ENCODE measurements at regions not wholly inside any gene's neighbourhood (a gene's known extent, or its start where the extent isn't known, plus 50 kb on each side); places are given as distances from the start of the nearest gene placed in this dataset.

DNA sequence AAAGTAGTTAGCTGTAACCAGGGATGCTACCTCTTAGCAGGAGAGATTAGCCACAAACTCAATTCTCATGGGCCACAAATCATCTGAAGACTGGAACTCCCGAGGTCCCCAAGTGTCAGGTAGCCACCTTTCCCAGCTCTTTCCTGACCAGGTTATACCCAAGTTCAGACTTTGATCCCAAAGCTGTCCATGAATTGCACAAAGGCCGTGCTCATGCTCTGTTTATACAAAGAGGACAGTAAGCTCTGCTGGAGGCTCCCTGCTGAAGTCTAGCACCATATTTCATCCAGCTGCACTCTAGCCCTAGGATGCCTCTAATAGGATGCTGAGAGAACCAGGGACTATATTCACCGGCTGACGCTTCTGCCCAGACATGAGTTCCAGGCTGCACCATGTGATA, 271.0 kb upstream of the ADAMTSL1 start:
- DNase-seq (ENCODE audit: insufficient read length, low spot score) (no peak), FAIRE-seq (no peak)
- TF ChIP-seq SPI1 (IDR thresholded peaks at IDR 0.05; ENCODE audit: low read depth, low read length), result no peak
- TF ChIP-seq PAX5 (IDR thresholded peaks at IDR 0.05; ENCODE audit: insufficient read depth, low read length, severe bottlenecking), result no peak
- TF ChIP-seq POLR2AphosphoS5 (IDR thresholded peaks at IDR 0.05; ENCODE audit: low read depth, low read length), result no peak
- TF ChIP-seq POU2F2 (IDR thresholded peaks at IDR 0.05; ENCODE audit: low read depth, low read length), result no peak
- no peak for TF ChIP-seq TAF1 (IDR thresholded peaks at IDR 0.05; ENCODE audit: low read depth, low read length)
- no peak for TF ChIP-seq POLR2A (IDR thresholded peaks at IDR 0.05; ENCODE audit: low read depth, low read length)

DNA sequence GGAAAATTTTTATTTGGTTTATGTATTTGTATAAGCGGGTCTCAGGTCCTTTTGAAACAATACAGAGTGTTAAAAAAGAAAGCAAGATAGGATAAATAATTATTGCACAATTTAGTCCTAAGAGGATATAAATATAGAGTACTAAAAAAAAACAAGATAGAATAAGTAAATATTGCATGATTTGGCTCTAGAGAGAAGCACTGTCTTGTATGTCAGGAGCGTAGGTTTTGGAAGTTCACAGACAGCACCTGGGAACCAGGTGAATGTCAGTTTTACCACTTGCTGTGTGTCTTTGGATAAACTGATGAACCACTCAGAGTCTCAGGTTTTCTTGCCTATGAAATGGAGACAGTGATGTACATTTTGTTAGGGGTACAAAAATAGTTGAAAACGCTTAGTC, 266.2 kb upstream of the ADAMTSL1 start:
- no peak for TF ChIP-seq PAX5 (IDR thresholded peaks at IDR 0.05; ENCODE audit: insufficient read depth, low read length, severe bottlenecking)
- no peak for TF ChIP-seq POLR2AphosphoS5 (IDR thresholded peaks at IDR 0.05; ENCODE audit: low read depth, low read length)
- DNase-seq (ENCODE audit: insufficient read length, low spot score), result no peak
- FAIRE-seq, result no peak

DNA sequence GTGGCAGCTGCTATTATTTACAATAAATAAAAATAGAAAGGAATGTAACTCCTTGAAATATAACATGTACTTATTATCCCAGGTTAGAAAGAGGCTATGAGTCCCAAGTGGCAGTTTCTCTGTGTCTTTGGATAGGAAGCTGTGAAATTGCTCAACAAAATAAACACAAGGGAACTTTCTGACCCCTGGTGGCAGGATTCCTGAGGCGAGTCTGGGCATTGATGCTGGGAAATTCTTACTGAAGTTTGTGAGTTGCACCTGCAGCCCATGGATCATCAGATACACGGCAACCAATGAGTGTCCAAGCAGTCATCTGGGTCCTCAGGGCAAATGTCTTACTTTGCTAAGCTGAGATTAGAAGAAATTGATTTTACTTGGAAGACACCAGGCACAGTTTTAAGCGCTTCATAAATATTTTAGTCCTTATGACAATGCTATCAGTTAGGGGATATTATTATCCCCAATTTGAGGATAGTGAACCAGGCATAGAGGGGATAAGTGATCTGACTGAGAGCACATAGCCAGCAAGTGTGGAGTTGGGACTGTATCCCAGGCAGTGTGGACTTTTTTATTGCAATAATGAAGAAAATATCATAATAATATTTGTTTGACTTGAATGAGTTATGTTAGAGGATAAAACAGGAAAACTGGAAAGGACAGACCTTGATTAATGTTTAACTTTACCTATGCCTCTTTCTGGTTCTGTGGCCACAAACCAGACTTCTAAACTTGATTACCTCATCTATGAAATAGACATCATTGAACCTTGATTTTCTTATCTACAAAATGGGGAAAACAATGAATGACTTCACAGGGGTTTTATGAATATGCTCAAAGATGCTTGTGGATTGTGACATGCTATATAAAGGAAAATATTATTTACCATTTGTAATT, 265.5 kb upstream of the ADAMTSL1 start:
- no peak for FAIRE-seq
- DNase-seq (ENCODE audit: insufficient read length, low spot score), result no peak
- TF ChIP-seq TAF1 (IDR thresholded peaks at IDR 0.05; ENCODE audit: low read depth, low read length) (no peak), POLR2A (IDR thresholded peaks at IDR 0.05; ENCODE audit: low read depth, low read length) (no peak), POU2F2 (IDR thresholded peaks at IDR 0.05; ENCODE audit: low read depth, low read length) (no peak), POLR2AphosphoS5 (IDR thresholded peaks at IDR 0.05; ENCODE audit: low read depth, low read length) (no peak), SPI1 (IDR thresholded peaks at IDR 0.05; ENCODE audit: low read depth, low read length) (no peak), PAX5 (IDR thresholded peaks at IDR 0.05; ENCODE audit: insufficient read depth, low read length, severe bottlenecking) (no peak)

DNA sequence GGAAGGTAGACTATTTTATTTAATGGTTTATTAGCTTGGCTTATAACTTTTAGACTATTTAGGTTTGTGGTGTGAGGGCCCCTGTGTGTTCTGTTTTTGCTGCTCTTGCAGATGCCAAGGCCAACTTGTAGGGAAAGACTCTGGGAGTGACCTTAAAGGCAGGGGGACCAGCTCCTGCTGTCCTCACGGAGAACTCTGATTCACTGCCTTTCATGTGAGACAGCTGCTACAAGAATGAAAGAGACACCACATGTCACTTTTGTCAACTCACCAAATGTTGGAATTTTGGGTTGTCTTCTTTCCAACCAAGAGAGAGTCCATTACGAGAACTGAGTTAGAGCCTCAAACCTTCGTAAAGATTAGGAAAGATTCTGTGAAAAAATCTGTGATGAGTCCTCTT, 258.3 kb upstream of the ADAMTSL1 start:
- DNase-seq (ENCODE audit: insufficient read length, low spot score) (no peak), FAIRE-seq (no peak)
- TF ChIP-seq POU2F2 (IDR thresholded peaks at IDR 0.05; ENCODE audit: low read depth, low read length), result no peak
- no peak for TF ChIP-seq POLR2AphosphoS5 (IDR thresholded peaks at IDR 0.05; ENCODE audit: low read depth, low read length)
- TF ChIP-seq SPI1 (IDR thresholded peaks at IDR 0.05; ENCODE audit: low read depth, low read length), result no peak
- no peak for TF ChIP-seq POLR2A (IDR thresholded peaks at IDR 0.05; ENCODE audit: low read depth, low read length)
- TF ChIP-seq PAX5 (IDR thresholded peaks at IDR 0.05; ENCODE audit: insufficient read depth, low read length, severe bottlenecking), result no peak
- no peak for TF ChIP-seq TAF1 (IDR thresholded peaks at IDR 0.05; ENCODE audit: low read depth, low read length)

DNA sequence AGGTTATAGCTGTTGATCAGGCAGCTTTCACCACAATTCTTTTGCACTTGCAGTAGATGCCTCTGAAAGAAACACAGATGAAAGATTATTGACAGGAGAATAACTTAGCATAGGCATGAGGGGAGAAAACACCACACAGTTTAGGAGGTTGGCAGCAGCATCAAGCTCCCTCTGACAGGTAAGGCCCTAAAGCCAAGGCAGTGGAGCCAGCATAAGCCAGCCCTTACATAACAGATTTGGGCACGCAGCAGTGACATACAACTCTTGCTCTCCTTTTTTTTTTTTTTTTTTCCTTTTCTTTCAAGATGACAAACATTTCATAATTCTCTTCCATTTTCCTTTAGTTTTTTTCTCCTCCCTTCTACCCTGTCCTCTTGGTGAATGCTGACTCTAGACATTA, 257.6 kb upstream of the ADAMTSL1 start:
- TF ChIP-seq POU2F2 (IDR thresholded peaks at IDR 0.05; ENCODE audit: low read depth, low read length), result no peak
- no peak for TF ChIP-seq PAX5 (IDR thresholded peaks at IDR 0.05; ENCODE audit: insufficient read depth, low read length, severe bottlenecking)
- no peak for TF ChIP-seq SPI1 (IDR thresholded peaks at IDR 0.05; ENCODE audit: low read depth, low read length)
- no peak for TF ChIP-seq POLR2A (IDR thresholded peaks at IDR 0.05; ENCODE audit: low read depth, low read length)
- no peak for TF ChIP-seq TAF1 (IDR thresholded peaks at IDR 0.05; ENCODE audit: low read depth, low read length)
- TF ChIP-seq POLR2AphosphoS5 (IDR thresholded peaks at IDR 0.05; ENCODE audit: low read depth, low read length), result no peak
- FAIRE-seq, result no peak
- no peak for DNase-seq (ENCODE audit: insufficient read length, low spot score)

DNA sequence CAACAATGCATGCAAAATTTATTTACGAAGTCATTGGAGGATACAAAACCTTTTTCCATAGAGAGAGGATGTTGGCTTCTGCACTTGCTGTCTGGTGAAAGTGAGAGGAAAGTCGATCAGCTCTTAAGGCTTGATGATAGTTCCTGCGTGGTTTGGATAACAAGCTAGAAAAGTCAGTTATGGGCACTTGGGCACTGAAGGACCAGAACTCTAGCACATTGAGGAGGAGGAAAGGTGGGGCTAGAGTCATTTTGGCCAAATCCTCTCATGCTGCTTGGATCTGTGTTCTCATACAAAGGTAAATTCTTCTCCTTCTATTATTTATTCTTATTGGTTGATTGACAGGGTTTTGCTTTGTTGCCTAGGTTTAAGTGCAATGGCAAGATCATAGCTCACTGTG, 245.9 kb upstream of the ADAMTSL1 start:
- no peak for DNase-seq (ENCODE audit: insufficient read length, low spot score)
- TF ChIP-seq TAF1 (IDR thresholded peaks at IDR 0.05; ENCODE audit: low read depth, low read length) (no peak), POU2F2 (IDR thresholded peaks at IDR 0.05; ENCODE audit: low read depth, low read length) (no peak), SPI1 (IDR thresholded peaks at IDR 0.05; ENCODE audit: low read depth, low read length) (no peak), POLR2AphosphoS5 (IDR thresholded peaks at IDR 0.05; ENCODE audit: low read depth, low read length) (no peak), PAX5 (IDR thresholded peaks at IDR 0.05; ENCODE audit: insufficient read depth, low read length, severe bottlenecking) (no peak), POLR2A (IDR thresholded peaks at IDR 0.05; ENCODE audit: low read depth, low read length) (no peak)
- FAIRE-seq, result no peak

DNA sequence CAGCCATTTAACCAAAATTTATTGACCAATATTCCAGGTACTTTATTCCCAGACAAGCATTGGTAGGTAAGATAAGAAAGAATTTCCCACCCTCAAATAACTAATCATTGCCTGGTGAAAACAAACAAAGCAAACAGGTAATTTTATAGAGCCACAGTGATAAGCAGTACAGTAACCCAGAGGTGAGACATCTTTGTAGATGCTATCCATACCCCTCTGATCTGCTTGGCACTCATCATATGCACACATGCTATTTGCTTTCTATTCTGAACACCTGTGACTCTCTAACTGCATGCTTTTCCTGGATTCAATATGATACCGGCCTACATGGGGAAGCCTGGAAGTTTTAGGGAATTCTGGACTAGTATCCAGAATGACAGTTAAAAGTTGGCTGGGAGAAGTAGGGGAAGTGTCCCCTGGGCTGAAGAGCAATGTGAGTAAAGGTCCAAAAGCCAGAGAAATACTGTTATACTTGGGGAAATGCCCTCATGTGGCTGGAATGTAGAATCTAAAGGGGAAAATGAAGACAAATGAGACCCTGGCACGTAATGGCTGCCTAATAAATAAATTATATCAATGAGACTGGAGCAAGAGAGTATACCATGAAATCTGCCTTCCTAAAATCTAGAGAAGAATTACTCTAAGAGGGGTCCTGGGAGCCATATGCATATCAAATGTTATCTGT, 243.8 kb upstream of the ADAMTSL1 start:
- DNase-seq (ENCODE audit: insufficient read length, low spot score) (no peak), FAIRE-seq (no peak)
- TF ChIP-seq TAF1 (IDR thresholded peaks at IDR 0.05; ENCODE audit: low read depth, low read length) (no peak), POLR2AphosphoS5 (IDR thresholded peaks at IDR 0.05; ENCODE audit: low read depth, low read length) (no peak), POLR2A (IDR thresholded peaks at IDR 0.05; ENCODE audit: low read depth, low read length) (no peak)

DNA sequence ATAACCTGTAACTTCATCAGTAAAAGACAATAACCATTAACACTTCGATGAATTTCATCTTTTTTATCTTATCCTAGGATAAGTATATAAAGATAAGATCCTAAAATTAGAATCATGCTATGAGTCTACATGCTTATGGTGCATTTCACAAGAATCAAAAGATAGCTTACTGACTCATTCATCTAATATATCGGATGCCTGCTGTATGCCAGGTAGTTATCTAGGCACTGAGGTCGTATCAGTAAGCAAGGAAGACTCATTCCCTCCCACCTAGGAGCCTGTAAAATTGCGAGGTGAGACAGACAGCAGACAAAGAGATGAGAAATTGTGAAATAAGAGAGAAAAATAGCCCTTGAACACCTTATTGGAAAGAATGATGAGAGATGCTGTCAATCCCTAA, 240.6 kb upstream of the ADAMTSL1 start:
- FAIRE-seq (no peak), DNase-seq (ENCODE audit: insufficient read length, low spot score) (no peak)
- no peak for TF ChIP-seq TAF1 (IDR thresholded peaks at IDR 0.05; ENCODE audit: low read depth, low read length)
- TF ChIP-seq PAX5 (IDR thresholded peaks at IDR 0.05; ENCODE audit: insufficient read depth, low read length, severe bottlenecking), result no peak
- no peak for TF ChIP-seq POLR2A (IDR thresholded peaks at IDR 0.05; ENCODE audit: low read depth, low read length)
- no peak for TF ChIP-seq SPI1 (IDR thresholded peaks at IDR 0.05; ENCODE audit: low read depth, low read length)
- TF ChIP-seq POLR2AphosphoS5 (IDR thresholded peaks at IDR 0.05; ENCODE audit: low read depth, low read length), result no peak
- TF ChIP-seq POU2F2 (IDR thresholded peaks at IDR 0.05; ENCODE audit: low read depth, low read length), result no peak

DNA sequence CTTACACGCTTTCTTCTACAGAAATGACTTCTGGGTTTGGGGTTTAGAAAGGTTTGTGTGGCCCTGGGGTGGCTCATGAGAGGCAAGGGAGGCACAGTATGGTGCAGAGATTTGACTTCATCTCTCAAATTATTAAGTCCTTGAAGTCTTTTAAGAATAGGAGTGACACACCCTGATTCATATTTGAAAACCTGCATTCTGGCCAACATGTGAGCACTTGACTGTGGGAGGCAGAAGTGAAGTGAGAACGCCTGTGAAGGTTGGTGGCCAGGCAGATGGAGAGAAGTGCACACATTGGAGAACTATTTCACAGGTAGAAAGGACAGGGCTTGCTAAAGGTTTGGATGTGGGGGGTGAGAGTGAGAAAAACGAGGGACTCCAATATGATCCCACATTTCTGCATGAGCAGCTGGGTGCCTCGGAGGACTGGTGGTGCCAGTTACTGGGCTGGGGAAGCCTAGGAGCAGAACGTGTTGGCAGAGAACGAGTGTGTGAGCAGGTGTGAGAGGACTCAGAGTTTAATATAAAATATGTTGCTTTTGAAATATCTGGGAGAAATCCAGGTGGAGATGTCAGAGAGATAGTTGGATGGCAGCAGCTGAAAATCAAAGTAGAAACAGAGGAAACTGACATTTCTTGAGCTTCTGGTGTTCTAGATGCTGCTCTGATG, 240.0 kb upstream of the ADAMTSL1 start:
- TF ChIP-seq POU2F2 (IDR thresholded peaks at IDR 0.05; ENCODE audit: low read depth, low read length) (no peak), POLR2A (IDR thresholded peaks at IDR 0.05; ENCODE audit: low read depth, low read length) (no peak), POLR2AphosphoS5 (IDR thresholded peaks at IDR 0.05; ENCODE audit: low read depth, low read length) (no peak), TAF1 (IDR thresholded peaks at IDR 0.05; ENCODE audit: low read depth, low read length) (no peak)
- DNase-seq (ENCODE audit: insufficient read length, low spot score) (no peak), FAIRE-seq (no peak)
